ENCODE measurements at regions not wholly inside any gene's neighbourhood (a gene's known extent, or its start where the extent isn't known, plus 50 kb on each side); places are given as distances from the start of the nearest gene placed in this dataset.
"Not testable (repeated sequence)": the region's sequence is repeated elsewhere in the genome, so short reads cannot be mapped to it uniquely, and the experiment has no call there.

GRCh38 chr15:36039996-36040572 lies 494.1 kb upstream of the DPH6 start:
- Histone ChIP-seq H3K27ac (no peak overlapping the region), H3K27me3 (ENCODE audit: low read depth) (no peaks in the 10 kb centered on the region), H3K9me3 (no peaks in the 10 kb centered on the region), H3K36me3 (no peaks in the 10 kb centered on the region), H3K4me3 (no peak overlapping the region), H3K4me1 (no peaks in the 10 kb centered on the region)
- DNase-seq (no peak), ATAC-seq (no peak)
- no peak for TF ChIP-seq CTCF (IDR thresholded peaks at IDR 0.05)
- intact Hi-C loops (cut with DNase I): no loop called here

GRCh38 chr15:36047018-36047716 lies 501.2 kb upstream of the DPH6 start:
- H3K27me3 ChIP-seq (ENCODE audit: low read depth); H3K4me1 ChIP-seq; ATAC-seq; intact Hi-C loops (cut with DNase I); H3K36me3 ChIP-seq; H3K27ac ChIP-seq; H3K4me3 ChIP-seq; H3K9me3 ChIP-seq; DNase-seq: not testable (repeated sequence)

GRCh38 chr15:36050899-36051298 lies 504.9 kb upstream of the DPH6 start:
- H3K9me3 ChIP-seq: no peaks in the 10 kb centered on the region
- DNase-seq (no peak), ATAC-seq (no peak)
- H3K36me3 ChIP-seq: no peaks in the 10 kb centered on the region
- no peak overlapping the region for H3K4me3 ChIP-seq
- intact Hi-C loops (cut with DNase I): no loop called here
- no peaks in the 10 kb centered on the region for H3K4me1 ChIP-seq
- H3K27ac ChIP-seq: no peak overlapping the region
- no peak for TF ChIP-seq CTCF (IDR thresholded peaks at IDR 0.05)
- H3K27me3 ChIP-seq (ENCODE audit: low read depth): no peaks in the 10 kb centered on the region

GRCh38 chr15:36052641-36053040 lies 506.7 kb upstream of the DPH6 start:
- DNase-seq; H3K27ac ChIP-seq; intact Hi-C loops (cut with DNase I); H3K36me3 ChIP-seq; H3K4me1 ChIP-seq; H3K4me3 ChIP-seq; H3K9me3 ChIP-seq; ATAC-seq; H3K27me3 ChIP-seq (ENCODE audit: low read depth): not testable (repeated sequence)

GRCh38 chr15:36053746-36054145 lies 507.8 kb upstream of the DPH6 start:
- no peaks in the 10 kb centered on the region for H3K36me3 ChIP-seq
- no peaks in the 10 kb centered on the region for H3K27me3 ChIP-seq (ENCODE audit: low read depth)
- intact Hi-C loops (cut with DNase I): no loop called here
- TF ChIP-seq CTCF (IDR thresholded peaks at IDR 0.05): no peak
- DNase-seq: no peak
- H3K4me3 ChIP-seq: no peak overlapping the region
- ATAC-seq: no peak
- no peak overlapping the region for H3K27ac ChIP-seq
- H3K9me3 ChIP-seq: no peaks in the 10 kb centered on the region
- no peaks in the 10 kb centered on the region for H3K4me1 ChIP-seq

GRCh38 chr15:36059596-36059995 lies 513.6 kb upstream of the DPH6 start:
- Histone ChIP-seq H3K4me1 (no peaks in the 10 kb centered on the region), H3K4me3 (no peak overlapping the region), H3K27ac (no peak overlapping the region), H3K36me3 (no peaks in the 10 kb centered on the region), H3K9me3 (no peaks in the 10 kb centered on the region), H3K27me3 (ENCODE audit: low read depth) (no peaks in the 10 kb centered on the region)
- ATAC-seq (no peak), DNase-seq (no peak)
- intact Hi-C loops (cut with DNase I): no loop called here
- TF ChIP-seq CTCF (IDR thresholded peaks at IDR 0.05): no peak
